ENCODE measurements at regions not wholly inside any gene's neighbourhood (a gene's known extent, or its start where the extent isn't known, plus 50 kb on each side); places are given as distances from the start of the nearest gene placed in this dataset.
"Not testable (repeated sequence)": the region's sequence is repeated elsewhere in the genome, so short reads cannot be mapped to it uniquely, and the experiment has no call there.

DNA sequence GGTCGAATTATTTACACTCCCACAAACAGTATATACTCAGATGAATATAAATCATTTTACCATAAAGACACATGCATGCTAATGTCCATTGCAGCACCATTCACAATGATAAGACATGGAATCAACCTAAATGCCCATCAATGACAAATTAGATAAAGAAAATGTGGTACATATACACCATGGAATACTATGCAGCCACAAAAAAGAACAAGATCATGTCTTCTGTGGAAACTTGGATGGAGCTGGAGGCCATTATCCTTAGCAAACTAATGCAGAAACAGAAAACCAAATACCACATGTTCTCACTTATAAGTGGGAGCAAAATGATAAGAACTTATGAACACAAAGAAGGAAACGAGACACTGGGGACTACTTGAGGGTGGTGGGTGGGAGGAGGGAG lies 125.3 kb downstream of the CD83 start:
- TF ChIP-seq, protein P1, sequence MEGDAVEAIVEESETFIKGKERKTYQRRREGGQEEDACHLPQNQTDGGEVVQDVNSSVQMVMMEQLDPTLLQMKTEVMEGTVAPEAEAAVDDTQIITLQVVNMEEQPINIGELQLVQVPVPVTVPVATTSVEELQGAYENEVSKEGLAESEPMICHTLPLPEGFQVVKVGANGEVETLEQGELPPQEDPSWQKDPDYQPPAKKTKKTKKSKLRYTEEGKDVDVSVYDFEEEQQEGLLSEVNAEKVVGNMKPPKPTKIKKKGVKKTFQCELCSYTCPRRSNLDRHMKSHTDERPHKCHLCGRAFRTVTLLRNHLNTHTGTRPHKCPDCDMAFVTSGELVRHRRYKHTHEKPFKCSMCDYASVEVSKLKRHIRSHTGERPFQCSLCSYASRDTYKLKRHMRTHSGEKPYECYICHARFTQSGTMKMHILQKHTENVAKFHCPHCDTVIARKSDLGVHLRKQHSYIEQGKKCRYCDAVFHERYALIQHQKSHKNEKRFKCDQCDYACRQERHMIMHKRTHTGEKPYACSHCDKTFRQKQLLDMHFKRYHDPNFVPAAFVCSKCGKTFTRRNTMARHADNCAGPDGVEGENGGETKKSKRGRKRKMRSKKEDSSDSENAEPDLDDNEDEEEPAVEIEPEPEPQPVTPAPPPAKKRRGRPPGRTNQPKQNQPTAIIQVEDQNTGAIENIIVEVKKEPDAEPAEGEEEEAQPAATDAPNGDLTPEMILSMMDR (IDR thresholded peaks at IDR 0.05; ENCODE audit: poor library complexity, severe bottlenecking): not testable (repeated sequence)
- TF ChIP-seq EP300 (conservative IDR thresholded peaks at IDR 0.05; ENCODE audit: poor library complexity, severe bottlenecking); POLR2AphosphoS5 (IDR thresholded peaks at IDR 0.05); EZH2 (IDR thresholded peaks at IDR 0.05; ENCODE audit: borderline replicate concordance, insufficient read depth, low read length, poor library complexity, severe bottlenecking); MXI1 (conservative IDR thresholded peaks at IDR 0.05; ENCODE audit: poor library complexity, severe bottlenecking); SMC3 (conservative IDR thresholded peaks at IDR 0.05; ENCODE audit: poor library complexity); TAF1 (IDR thresholded peaks at IDR 0.05; ENCODE audit: low read depth): not testable (repeated sequence)
- TF ChIP-seq, protein P2, sequence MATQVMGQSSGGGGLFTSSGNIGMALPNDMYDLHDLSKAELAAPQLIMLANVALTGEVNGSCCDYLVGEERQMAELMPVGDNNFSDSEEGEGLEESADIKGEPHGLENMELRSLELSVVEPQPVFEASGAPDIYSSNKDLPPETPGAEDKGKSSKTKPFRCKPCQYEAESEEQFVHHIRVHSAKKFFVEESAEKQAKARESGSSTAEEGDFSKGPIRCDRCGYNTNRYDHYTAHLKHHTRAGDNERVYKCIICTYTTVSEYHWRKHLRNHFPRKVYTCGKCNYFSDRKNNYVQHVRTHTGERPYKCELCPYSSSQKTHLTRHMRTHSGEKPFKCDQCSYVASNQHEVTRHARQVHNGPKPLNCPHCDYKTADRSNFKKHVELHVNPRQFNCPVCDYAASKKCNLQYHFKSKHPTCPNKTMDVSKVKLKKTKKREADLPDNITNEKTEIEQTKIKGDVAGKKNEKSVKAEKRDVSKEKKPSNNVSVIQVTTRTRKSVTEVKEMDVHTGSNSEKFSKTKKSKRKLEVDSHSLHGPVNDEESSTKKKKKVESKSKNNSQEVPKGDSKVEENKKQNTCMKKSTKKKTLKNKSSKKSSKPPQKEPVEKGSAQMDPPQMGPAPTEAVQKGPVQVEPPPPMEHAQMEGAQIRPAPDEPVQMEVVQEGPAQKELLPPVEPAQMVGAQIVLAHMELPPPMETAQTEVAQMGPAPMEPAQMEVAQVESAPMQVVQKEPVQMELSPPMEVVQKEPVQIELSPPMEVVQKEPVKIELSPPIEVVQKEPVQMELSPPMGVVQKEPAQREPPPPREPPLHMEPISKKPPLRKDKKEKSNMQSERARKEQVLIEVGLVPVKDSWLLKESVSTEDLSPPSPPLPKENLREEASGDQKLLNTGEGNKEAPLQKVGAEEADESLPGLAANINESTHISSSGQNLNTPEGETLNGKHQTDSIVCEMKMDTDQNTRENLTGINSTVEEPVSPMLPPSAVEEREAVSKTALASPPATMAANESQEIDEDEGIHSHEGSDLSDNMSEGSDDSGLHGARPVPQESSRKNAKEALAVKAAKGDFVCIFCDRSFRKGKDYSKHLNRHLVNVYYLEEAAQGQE (IDR thresholded peaks at IDR 0.05; ENCODE audit: borderline replicate concordance): not testable (repeated sequence)
